Ecto neural progenitor cell (in vitro differentiated cells): ENCODE measurements at regions not wholly inside any gene's neighbourhood (a gene's known extent, or its start where the extent isn't known, plus 50 kb on each side); places are given as distances from the start of the nearest gene placed in this dataset.
"Not testable (repeated sequence)": the region's sequence is repeated elsewhere in the genome, so short reads cannot be mapped to it uniquely, and the experiment has no call there.

Experiments
- DNase-seq: peaks from one replicate; pipeline ENCODE4 v3.0.0-alpha.2; 2018; ENCODE audit warnings: low spot score

- DNase-seq: not testable (repeated sequence)
Observed at GRCh38 chr9:25045469-25045868, 499.8 kb upstream of the IZUMO3 start.

- DNase-seq: no peak
Observed at GRCh38 chr9:25029743-25030142, 484.0 kb upstream of the IZUMO3 start.

GRCh38 chr9:25025686-25026085 lies 480.0 kb upstream of the IZUMO3 start:
- DNase-seq: no peak

- DNase-seq: no peak
Observed at GRCh38 chr9:25025156-25025555, 479.5 kb upstream of the IZUMO3 start.

GRCh38 chr9:25017779-25018178 lies 472.1 kb upstream of the IZUMO3 start:
- DNase-seq: no peak

- DNase-seq: no peak
Observed at GRCh38 chr9:25010027-25010662, 464.4 kb upstream of the IZUMO3 start.

GRCh38 chr9:25003686-25004085 lies 458.0 kb upstream of the IZUMO3 start:
- DNase-seq: peak; percentile 66

GRCh38 chr9:24986331-24986730 lies 440.6 kb upstream of the IZUMO3 start:
- DNase-seq: no peak

- DNase-seq: not testable (repeated sequence)
Observed at GRCh38 chr9:24970780-24971179, 425.1 kb upstream of the IZUMO3 start.

GRCh38 chr9:24961762-24962161 lies 416.1 kb upstream of the IZUMO3 start:
- DNase-seq: no peak

- DNase-seq: no peak
Observed at GRCh38 chr9:24953070-24953469, 407.4 kb upstream of the IZUMO3 start.

- no peak for DNase-seq
Observed at GRCh38 chr9:24939109-24939850, 393.6 kb upstream of the IZUMO3 start.

GRCh38 chr9:24936117-24936516 lies 390.4 kb upstream of the IZUMO3 start:
- no peak for DNase-seq

- no peak for DNase-seq
Observed at GRCh38 chr9:24932785-24933184, 387.1 kb upstream of the IZUMO3 start.

GRCh38 chr9:24931894-24932293 lies 386.2 kb upstream of the IZUMO3 start:
- DNase-seq: no peak

GRCh38 chr9:24912767-24913166 lies 367.1 kb upstream of the IZUMO3 start:
- no peak for DNase-seq

GRCh38 chr9:24901319-24901718 lies 355.6 kb upstream of the IZUMO3 start:
- no peak for DNase-seq

- no peak for DNase-seq
Observed at GRCh38 chr9:24900179-24900578, 354.5 kb upstream of the IZUMO3 start.

- DNase-seq: no peak
Observed at GRCh38 chr9:24899463-24899862, 353.8 kb upstream of the IZUMO3 start.

- DNase-seq: no peak
Observed at GRCh38 chr9:24897826-24898225, 352.1 kb upstream of the IZUMO3 start.

- DNase-seq: no peak
Observed at GRCh38 chr9:24881361-24881760, 335.7 kb upstream of the IZUMO3 start.

GRCh38 chr9:24879591-24879990 lies 333.9 kb upstream of the IZUMO3 start:
- no peak for DNase-seq

GRCh38 chr9:24856601-24857000 lies 310.9 kb upstream of the IZUMO3 start:
- DNase-seq: not testable (repeated sequence)
